8988T (cell line): ENCODE measurements at regions not wholly inside any gene's neighbourhood (a gene's known extent, or its start where the extent isn't known, plus 50 kb on each side); places are given as distances from the start of the nearest gene placed in this dataset.

Experiments
- DNase-seq: peaks from one replicate; pipeline ENCODE4 v3.0.0; 2011

GRCh38 chr10:107931808-107932207, 767.3 kb upstream of the SORCS1 start:
- DNase-seq, result no peak

DNA sequence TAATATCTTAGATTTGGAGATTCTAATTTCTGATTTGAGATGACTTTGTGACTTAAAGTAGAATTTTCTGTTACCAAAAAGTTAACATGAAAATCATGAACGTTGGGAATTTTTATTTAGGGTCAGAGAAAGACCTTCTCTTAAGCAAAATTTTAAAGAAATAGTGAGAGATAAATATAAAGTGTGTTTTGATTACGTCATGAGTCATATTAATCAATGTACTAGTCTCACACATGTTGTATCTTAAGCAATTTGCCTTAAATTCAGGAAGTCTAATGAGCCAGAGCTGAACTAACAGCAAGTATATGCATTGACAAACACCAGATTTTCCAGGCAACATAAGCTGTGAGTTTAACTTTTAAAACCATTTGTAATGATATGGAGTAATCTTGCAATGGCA, 765.5 kb upstream of the SORCS1 start:
- no peak for DNase-seq

DNA sequence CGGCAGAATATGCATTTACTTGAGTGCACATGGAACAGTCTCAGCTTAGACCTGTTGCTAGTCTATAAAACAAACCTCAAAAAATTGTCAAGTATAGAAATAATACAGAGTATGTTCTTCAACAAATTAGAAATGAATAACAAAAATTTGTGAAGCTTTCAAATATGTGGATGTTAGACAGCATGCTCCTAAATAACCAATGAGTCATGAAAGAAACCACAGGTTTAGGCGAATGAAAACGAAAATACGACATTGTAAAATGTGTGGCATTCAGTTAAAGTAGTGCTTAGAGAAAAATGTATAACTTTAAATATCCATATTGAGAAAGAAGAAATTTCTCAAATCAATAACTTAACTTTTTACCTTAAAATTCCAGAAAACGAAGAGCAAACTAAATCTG, 760.0 kb upstream of the SORCS1 start:
- DNase-seq, result no peak

- no peak for DNase-seq
Observed at GRCh38 chr10:107919626-107920235, 755.2 kb upstream of the SORCS1 start.

GRCh38 chr10:107918171-107918570, 753.7 kb upstream of the SORCS1 start:
- DNase-seq, result no peak

GRCh38 chr10:107915215-107915610, 750.7 kb upstream of the SORCS1 start:
- DNase-seq, result no peak

DNA sequence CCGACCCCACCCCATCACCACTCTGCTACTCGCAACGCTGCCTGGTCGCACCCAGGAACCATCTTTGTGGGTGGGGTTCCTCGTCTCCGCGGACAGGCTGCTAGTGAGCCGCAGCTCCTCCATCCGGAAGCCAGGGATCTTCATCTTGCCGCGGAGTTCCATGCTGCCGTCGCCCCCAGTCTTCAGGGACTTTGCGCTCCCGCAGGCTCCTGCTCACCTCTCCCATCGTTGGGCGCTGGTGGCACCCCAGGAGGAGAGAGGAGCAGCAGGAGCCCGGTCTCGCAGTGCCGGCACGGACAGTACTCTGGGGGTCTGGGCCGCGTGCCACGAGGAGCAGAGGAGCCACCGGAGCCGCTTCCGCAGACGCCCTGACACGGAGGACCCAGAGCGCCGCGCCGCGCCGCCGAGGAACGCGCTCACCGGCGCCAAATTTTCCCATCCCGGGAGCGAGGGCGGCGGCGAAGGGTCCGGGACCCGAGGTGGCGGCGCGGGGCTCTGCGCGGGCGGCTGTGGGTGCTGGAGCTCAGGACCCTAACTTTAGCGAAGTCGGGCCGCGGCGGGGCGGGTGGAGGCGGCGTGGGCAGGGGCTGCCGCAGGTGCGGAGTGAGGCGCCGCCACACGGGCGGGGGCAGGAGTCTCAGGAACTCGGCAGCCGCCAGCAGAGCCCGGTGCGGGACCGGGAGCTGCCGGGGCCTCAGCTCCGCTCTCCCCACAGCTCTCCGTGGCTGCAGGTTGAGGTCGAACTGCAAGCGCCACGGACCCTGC, 750.1 kb upstream of the SORCS1 start:
- DNase-seq, result no peak

GRCh38 chr10:107913317-107914294, 749.1 kb upstream of the SORCS1 start:
- no peak for DNase-seq

DNA sequence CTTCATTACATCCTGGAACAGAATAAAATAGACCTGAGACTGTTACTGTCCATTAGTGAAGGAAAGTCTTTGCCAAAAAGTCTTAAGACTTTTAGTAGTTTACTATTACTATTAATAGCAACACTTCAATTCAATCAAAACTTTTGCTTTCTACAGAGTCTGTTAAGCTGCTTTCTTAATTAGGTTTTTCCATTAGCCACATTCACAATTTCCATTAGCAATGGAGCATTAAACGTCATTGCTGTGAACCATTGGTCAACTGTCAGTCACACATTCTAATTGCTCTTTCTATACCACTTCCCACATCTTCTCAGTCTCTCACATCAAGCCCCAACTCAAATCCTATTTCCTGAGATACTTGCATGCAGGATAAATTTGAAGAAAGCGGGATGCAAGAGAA, 736.6 kb upstream of the SORCS1 start:
- DNase-seq, result no peak

- DNase-seq, result no peak
Observed at GRCh38 chr10:107900131-107900530, 735.6 kb upstream of the SORCS1 start.

GRCh38 chr10:107899502-107900062, 735.1 kb upstream of the SORCS1 start:
- DNase-seq, result no peak

DNA sequence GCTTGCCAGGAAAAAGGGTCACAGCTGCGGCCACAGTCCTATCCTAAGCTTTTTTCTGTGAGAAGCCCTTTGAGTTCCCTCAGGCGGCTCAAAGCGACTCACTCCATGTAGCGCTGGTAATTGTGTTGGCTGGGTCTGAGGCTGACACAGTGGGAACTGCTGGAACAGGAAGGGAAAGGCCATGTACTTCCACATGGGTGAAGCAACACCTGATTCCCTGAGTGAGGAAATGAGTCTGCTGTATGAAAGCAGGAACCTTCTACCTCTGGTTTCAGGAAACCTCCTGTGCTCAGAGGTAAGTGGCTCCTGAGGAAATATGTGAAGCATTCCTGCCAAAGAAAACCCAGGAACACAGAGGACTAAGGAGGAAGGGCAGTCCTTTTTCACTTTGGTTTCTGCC, 734.6 kb upstream of the SORCS1 start:
- no peak for DNase-seq

GRCh38 chr10:107898392-107898791, 733.9 kb upstream of the SORCS1 start:
- DNase-seq, result no peak

GRCh38 chr10:107894516-107894915, 730.0 kb upstream of the SORCS1 start:
- DNase-seq, result no peak

DNA sequence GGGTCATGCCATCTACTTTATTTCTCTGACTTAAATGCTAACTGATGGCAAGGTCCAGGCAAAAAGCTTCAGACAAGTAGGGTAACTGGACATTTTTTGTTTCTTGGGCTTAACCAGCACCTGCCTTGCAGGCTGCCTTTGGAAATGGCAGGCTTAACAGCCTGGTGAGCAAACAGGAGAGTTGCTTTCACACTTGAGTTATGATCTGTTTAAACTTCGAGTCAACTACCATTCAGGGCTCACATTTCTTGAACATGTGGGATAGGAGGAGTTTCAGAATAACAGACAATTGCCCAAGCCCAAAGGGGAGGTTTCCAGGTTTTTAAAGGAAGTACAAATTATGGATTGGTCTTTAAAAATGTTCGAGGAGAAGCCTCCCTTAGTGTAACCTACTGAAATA, 724.6 kb upstream of the SORCS1 start:
- DNase-seq, result no peak

GRCh38 chr10:107880185-107880584, 715.7 kb upstream of the SORCS1 start:
- DNase-seq, result no peak

DNA sequence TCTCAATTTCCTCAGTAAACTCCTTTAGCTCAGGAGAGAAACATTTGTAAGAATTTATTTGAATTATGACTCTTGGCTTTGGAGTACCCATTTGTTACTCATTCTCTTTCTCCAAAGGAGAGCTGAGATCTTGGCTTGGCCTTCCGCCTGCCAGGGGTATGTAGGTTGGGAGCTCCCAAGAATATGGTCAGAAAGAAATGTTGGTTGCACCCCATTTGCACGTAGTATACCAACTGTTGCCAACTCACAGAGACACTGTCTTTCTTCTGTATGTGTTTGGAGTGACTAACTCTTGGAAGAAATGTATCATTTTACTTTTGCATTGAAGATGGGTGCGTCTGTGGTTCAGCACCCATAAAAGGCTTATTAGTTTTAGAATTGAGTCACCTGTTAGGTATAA, 708.5 kb upstream of the SORCS1 start:
- DNase-seq, result no peak

DNA sequence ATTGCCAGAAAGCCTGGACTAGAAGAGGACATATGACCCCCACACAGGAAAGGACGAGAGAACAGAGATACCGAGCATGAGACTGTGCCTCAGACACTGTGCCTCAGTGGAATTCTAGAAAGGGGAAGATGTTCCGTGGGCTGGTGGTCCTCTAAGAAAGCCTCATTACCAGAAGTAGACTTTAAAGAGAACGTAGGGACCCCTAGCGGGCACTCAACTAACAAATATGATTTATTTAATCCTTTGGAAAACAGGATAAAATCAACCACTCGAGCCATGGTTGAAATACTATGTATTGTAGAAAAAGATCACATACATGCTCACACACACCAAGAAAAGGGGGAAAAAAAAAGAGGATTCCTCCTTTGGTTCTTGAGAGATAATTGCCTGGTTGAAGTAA, 701.2 kb upstream of the SORCS1 start:
- no peak for DNase-seq

DNA sequence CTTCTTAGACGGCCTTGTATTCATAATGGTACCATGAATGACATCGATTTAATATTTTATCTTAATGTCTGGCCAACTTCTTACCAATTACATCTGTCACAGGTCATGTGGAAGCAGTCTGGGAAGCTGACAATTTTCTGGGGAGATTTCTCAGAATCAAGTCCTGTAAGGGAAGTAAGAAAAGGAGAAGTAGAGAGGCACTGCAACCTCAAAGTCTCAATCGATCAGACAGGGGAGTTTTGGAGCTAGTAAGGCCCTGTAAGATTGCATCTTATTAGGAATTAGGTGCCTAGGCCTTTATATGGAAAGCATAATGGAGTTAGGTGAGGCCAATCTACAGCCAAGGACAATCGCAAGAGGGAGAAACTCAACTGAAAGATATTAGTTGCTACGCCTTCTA, 694.6 kb upstream of the SORCS1 start:
- no peak for DNase-seq

- DNase-seq, result no peak
Observed at GRCh38 chr10:107856047-107856315, 691.5 kb upstream of the SORCS1 start.

DNA sequence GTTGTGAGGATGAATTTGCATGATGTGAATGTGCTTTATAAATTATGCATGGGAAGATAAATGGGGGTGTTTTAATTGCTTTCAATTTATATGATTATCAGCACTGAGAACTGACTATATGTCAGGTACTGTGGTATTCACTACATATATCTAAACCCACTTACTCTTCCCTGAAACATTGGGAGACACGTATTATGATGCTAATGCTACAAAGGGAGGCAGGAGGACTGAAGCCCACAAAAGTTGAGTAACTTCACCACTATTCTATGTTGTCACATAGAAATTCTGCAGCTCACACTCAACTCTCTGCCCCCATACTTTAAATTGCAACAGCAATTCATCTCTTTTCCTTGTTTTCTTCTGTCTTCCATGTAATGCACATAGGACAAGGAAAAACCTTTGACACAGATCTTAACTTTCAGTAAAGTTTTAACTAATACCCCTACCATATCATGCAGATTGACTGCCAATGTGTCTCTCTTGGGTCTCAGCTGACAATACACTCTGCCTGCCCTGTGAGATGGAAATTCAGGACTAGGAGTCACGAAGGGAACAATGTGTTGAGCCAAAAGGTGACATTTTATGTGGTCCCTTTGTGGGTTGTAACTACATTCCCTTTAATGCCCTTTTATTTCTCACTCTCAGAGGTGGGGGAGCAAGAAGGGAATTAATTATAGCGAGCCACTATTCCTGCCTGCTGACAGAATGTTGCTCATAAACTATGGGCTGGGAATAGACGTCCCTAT, 691.0 kb upstream of the SORCS1 start:
- no peak for DNase-seq

DNA sequence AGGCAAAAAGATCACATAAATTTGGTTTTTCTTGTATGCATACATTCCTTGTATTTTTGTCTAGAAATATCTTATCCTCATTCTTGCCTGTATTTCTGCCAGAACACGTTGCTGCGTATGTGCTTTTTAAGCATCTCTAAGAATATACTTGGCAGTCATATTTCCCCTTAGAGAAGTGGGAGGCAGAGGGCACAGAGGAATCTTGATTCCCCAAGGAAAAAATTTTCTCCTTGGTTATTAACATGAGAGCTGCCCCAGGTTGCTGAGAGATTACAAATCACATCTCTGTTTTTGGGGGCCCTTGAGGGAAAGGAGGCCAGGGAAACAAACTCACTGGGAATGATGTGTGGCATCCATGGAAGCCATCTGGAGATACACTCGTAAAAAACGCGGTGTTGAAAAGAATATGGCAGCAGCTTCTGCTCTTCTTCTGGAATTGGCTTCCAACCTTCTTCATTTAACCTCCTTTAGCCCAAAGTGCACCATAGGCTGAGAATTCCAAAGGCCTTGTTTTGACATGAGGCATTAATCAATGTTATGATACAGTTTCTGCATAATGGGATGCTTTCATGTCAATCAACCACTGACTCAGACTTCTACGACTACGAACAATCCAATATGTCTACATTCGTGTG, 684.3 kb upstream of the SORCS1 start:
- DNase-seq, result no peak
